Stomach smooth muscle (tissue), 2 donors: ENCODE measurements at regions not wholly inside any gene's neighbourhood (a gene's known extent, or its start where the extent isn't known, plus 50 kb on each side); places are given as distances from the start of the nearest gene placed in this dataset.

Source experiments
- H3K27ac ChIP-seq: one replicate; pipeline ENCODE4 v1.7.0; 2013; ENCODE audit warnings: mild to moderate bottlenecking, low read length, inconsistent platforms
- H3K27me3 ChIP-seq, 2 donors: one replicate each; pipeline ENCODE4 v1.7.0; 2013; ENCODE audit warnings: low read length in 2 of 2; ENCODE audit not compliant: insufficient read depth in 2 of 2, control insufficient read depth in 1 of 2
- H3K36me3 ChIP-seq, 2 donors: one replicate each; pipeline ENCODE4 v1.7.0; 2013; ENCODE audit warnings: low read length in 2 of 2; ENCODE audit not compliant: control insufficient read depth in 2 of 2, insufficient read depth in 2 of 2
- H3K4me1 ChIP-seq: one replicate; pipeline ENCODE4 v1.7.0; 2013; ENCODE audit warnings: low read length; ENCODE audit not compliant: control insufficient read depth, insufficient read depth
- H3K4me3 ChIP-seq, 2 donors: one replicate each; pipeline ENCODE4 v1.7.0; 2013; ENCODE audit warnings: low read length in 2 of 2
- H3K9ac ChIP-seq, 2 donors: one replicate each; pipeline ENCODE4 v1.7.0; 2013; ENCODE audit warnings: low read length in 2 of 2, mild to moderate bottlenecking in 1 of 2
- H3K9me3 ChIP-seq, 2 donors: one replicate each; pipeline ENCODE4 v1.7.0; 2013; ENCODE audit warnings: low read length in 2 of 2; ENCODE audit not compliant: control insufficient read depth in 2 of 2
- donor health status: healthy.
- donor health status: Pancreatic carcinoma.

GRCh38 chr12:58539295-58539694, 381.0 kb downstream of the LRIG3 start:
- Histone ChIP-seq H3K4me3 (no peak overlapping the region), H3K4me1 (peaks cover 5% of the 10 kb centered on the region), H3K27ac (no peak overlapping the region), H3K9ac (no peak overlapping the region), H3K36me3 (no peaks in the 10 kb centered on the region), H3K27me3 (no peaks in the 10 kb centered on the region), H3K9me3 (no peaks in the 10 kb centered on the region)

- H3K4me3 ChIP-seq, result no peak overlapping the region
- H3K9me3 ChIP-seq, result no peaks in the 10 kb centered on the region
- no peak overlapping the region for H3K27ac ChIP-seq
- H3K27me3 ChIP-seq, result no peaks in the 10 kb centered on the region
- no peaks in the 10 kb centered on the region for H3K36me3 ChIP-seq
- H3K4me1 ChIP-seq, result peaks cover 5% of the 10 kb centered on the region
- no peak overlapping the region for H3K9ac ChIP-seq
These were observed 379.6 kb downstream of the LRIG3 start for GRCh38 chr12:58540480-58541299.

GRCh38 chr12:58541300-58541690, 379.0 kb downstream of the LRIG3 start:
- Histone ChIP-seq H3K4me3 (no peak overlapping the region), H3K9ac (no peak overlapping the region), H3K27ac (no peak overlapping the region), H3K27me3 (no peaks in the 10 kb centered on the region), H3K36me3 (no peaks in the 10 kb centered on the region), H3K4me1 (peaks cover 5% of the 10 kb centered on the region), H3K9me3 (no peaks in the 10 kb centered on the region)

- H3K27me3 ChIP-seq, result no peaks in the 10 kb centered on the region
- H3K4me1 ChIP-seq, result no peaks in the 10 kb centered on the region
- H3K36me3 ChIP-seq, result no peaks in the 10 kb centered on the region
- no peak overlapping the region for H3K9ac ChIP-seq
- no peak overlapping the region for H3K27ac ChIP-seq
- H3K4me3 ChIP-seq, result no peak overlapping the region
- no peaks in the 10 kb centered on the region for H3K9me3 ChIP-seq
These were observed 376.0 kb downstream of the LRIG3 start for GRCh38 chr12:58544281-58544680.

GRCh38 chr12:58547217-58547616, 373.1 kb downstream of the LRIG3 start:
- Histone ChIP-seq H3K9ac (no peak overlapping the region), H3K36me3 (no peaks in the 10 kb centered on the region), H3K27me3 (no peaks in the 10 kb centered on the region), H3K4me1 (no peaks in the 10 kb centered on the region), H3K4me3 (no peak overlapping the region), H3K9me3 (no peaks in the 10 kb centered on the region), H3K27ac (no peak overlapping the region)

GRCh38 chr12:58548801-58549200, 371.5 kb downstream of the LRIG3 start:
- Histone ChIP-seq H3K27me3 (no peaks in the 10 kb centered on the region), H3K36me3 (no peaks in the 10 kb centered on the region), H3K9me3 (no peaks in the 10 kb centered on the region), H3K4me1 (no peaks in the 10 kb centered on the region), H3K9ac (no peak overlapping the region), H3K27ac (no peak overlapping the region), H3K4me3 (no peak overlapping the region)

- no peaks in the 10 kb centered on the region for H3K9me3 ChIP-seq
- H3K4me3 ChIP-seq, result no peak overlapping the region
- H3K36me3 ChIP-seq, result no peaks in the 10 kb centered on the region
- H3K4me1 ChIP-seq, result no peaks in the 10 kb centered on the region
- H3K9ac ChIP-seq, result no peak overlapping the region
- no peaks in the 10 kb centered on the region for H3K27me3 ChIP-seq
- no peak overlapping the region for H3K27ac ChIP-seq
These were observed 365.7 kb downstream of the LRIG3 start for GRCh38 chr12:58554522-58555157.

GRCh38 chr12:58557171-58557570, 363.1 kb downstream of the LRIG3 start:
- Histone ChIP-seq H3K4me1 (no peaks in the 10 kb centered on the region), H3K36me3 (no peaks in the 10 kb centered on the region)

GRCh38 chr12:58557661-58558060, 362.6 kb downstream of the LRIG3 start:
- H3K27ac ChIP-seq, result no peak overlapping the region

More at GRCh38 chr12:58557171-58557570, 363.1 kb downstream of the LRIG3 start:
- Histone ChIP-seq H3K9ac (no peak overlapping the region), H3K4me3 (no peak overlapping the region), H3K27ac (no peak overlapping the region), H3K27me3 (no peaks in the 10 kb centered on the region), H3K9me3 (no peaks in the 10 kb centered on the region)

GRCh38 chr12:58563621-58564020, 356.7 kb downstream of the LRIG3 start:
- Histone ChIP-seq H3K4me3 (no peak overlapping the region), H3K36me3 (no peaks in the 10 kb centered on the region), H3K27ac (no peak overlapping the region), H3K9ac (no peak overlapping the region), H3K27me3 (no peaks in the 10 kb centered on the region), H3K4me1 (no peaks in the 10 kb centered on the region), H3K9me3 (no peaks in the 10 kb centered on the region)

More at GRCh38 chr12:58557661-58558060, 362.6 kb downstream of the LRIG3 start:
- Histone ChIP-seq H3K27me3 (no peaks in the 10 kb centered on the region), H3K9ac (no peak overlapping the region), H3K4me3 (no peak overlapping the region), H3K4me1 (no peaks in the 10 kb centered on the region), H3K9me3 (no peaks in the 10 kb centered on the region), H3K36me3 (no peaks in the 10 kb centered on the region)

GRCh38 chr12:58564721-58565120, 355.6 kb downstream of the LRIG3 start:
- no peak overlapping the region for H3K27ac ChIP-seq
- H3K27me3 ChIP-seq, result no peaks in the 10 kb centered on the region
- no peak overlapping the region for H3K9ac ChIP-seq
- H3K4me3 ChIP-seq, result no peak overlapping the region
- H3K36me3 ChIP-seq, result no peaks in the 10 kb centered on the region
- no peaks in the 10 kb centered on the region for H3K9me3 ChIP-seq
- no peaks in the 10 kb centered on the region for H3K4me1 ChIP-seq
